Dermis blood vessel endothelial cell (primary cell): ENCODE measurements at regions not wholly inside any gene's neighbourhood (a gene's known extent, or its start where the extent isn't known, plus 50 kb on each side); places are given as distances from the start of the nearest gene placed in this dataset.

Experiments used
- DNase-seq: peaks from one replicate; pipeline ENCODE4 v3.0.0; 2010

DNA sequence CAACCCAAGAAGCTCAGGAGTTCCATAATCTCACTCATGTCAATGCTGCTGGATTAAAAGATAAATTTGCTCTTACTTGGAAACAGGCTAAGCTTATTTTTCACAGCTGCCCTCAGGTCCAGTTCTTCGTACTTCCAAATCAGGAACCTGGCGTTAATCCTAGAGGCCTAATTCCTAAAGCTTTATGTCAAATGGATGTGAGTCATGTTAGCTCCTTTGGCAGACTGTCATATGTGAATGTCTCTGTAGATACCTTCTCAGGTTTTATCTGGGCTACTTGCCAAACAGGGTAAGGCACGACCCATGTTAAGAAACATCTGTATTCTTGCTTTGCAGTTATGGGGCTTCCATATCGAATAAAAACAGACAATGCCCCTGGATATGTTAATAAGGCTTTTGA lies 504.6 kb downstream of the ALG10 start:
- DNase-seq = no peak

DNA sequence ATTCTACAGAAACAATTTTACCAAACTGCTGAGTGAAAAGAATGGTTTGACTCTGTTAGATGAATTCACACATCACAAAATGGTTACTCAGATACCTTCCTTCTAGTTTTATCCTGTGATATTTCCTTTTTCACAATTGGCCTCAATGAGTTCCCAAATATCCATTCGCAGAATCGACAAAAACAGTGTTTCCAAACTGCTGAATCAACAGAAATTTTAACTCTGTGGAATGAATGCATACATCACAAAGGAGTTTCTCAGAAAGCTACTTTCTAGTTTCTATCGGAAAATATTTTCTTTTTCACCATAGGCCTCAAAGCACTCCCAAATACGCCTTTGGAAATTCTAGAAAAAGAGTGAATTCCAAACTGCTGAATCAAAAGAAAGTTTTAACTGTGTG lies 525.0 kb downstream of the ALG10 start:
- no peak for DNase-seq

DNA sequence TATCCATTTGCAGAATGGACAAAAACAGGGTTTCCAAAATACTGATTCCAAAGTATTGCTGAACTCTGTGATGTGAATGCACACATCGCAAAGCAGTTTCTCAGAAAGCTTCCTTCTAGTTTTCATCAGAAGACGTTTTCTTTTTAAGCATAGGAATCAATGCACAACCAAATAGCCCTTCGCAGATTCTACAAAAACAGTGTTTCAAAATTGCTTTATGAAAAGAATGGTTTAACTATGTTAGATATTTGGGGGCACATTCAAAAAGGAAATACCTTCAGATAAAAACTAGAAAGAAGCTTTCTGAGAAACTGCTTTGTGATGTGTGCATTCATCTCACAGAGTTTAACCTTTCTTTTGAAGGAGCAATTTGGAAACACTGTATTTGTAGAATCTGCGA lies 569.7 kb downstream of the ALG10 start:
- DNase-seq = no peak

DNA sequence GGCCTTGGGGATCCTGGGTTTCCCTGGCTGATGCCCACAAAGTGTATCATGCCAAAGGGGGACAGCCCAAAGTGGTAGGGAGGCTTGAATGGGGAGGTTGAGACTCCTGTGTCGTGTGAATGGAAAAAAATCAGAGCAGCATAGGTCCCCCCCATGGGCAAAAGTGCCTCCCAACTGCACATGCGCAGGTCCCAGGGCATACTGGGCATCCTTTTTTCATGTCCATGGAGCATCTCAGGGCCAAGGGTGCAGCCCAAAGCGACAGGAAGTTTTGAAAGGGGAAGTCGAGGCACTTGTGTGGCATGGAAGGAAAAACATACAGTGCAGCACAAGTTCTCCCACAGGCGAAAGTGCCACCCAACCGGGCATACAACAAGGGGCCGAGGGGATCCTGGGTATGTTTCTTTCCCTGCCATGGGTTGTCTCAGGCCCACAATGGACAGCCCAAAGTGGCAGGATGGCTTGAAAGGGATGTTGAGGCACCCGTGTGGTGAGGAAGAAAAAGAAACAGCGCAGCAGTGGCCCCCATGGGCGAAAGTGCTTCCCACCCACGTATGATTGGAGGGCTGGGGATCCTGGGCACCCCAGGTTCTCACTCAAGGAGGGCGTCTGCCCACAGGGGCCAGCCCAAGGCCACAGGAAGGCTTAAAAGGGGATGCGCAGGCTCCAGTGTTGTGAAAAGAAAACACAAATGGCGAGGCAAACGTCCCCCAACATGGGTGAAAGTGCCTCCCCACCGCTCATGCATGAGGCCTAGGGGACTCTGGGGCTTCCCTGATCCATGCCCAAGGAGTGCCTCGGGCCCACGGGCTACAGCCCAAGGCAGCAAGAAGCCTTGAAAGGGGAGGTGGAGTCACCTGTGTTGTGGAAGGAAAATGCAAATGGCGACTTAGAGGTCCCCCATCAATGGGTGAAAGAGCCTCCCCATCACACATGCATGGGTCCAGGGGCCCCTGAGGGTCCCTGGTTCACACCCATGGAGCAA lies 573.7 kb downstream of the ALG10 start:
- DNase-seq = no peak

DNA sequence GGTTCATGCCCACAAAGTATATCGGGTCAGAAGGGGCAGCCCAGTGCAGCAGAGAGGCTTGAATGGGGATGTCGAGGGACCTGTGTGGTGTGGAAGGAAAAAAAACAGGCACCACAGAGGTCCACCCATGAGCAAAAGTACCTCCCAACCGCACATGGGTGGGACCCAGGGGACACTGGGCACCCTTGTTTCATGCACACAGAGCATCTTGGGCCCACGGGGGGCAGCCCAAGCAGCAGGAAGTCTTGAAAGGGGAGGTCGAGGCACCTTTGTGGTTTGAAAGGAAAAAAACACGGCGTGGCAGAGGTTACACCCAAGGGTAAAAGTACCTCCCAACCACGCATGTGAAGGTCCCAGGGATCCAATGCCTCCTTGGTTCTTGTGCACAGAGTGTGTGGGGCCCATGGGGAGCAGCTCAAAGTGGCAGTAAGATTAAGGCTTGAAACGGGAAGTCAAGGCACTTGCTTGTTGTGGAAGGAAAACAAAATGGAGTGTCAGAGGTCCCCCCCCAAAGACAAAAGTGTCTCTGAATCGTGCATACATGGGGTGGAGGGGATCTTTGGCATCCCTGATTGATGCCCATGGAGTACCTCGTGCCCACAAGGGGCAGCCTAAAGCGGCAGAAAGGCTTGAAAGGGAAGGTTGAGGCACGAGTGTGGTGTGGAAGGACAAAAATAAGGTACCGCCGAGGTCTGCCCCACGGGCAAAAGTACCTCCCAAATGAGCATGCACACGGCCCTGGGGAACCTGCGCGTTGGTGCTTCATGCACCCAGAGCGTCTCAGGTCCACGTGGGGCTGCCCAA lies 575.5 kb downstream of the ALG10 start:
- DNase-seq = no peak

DNA sequence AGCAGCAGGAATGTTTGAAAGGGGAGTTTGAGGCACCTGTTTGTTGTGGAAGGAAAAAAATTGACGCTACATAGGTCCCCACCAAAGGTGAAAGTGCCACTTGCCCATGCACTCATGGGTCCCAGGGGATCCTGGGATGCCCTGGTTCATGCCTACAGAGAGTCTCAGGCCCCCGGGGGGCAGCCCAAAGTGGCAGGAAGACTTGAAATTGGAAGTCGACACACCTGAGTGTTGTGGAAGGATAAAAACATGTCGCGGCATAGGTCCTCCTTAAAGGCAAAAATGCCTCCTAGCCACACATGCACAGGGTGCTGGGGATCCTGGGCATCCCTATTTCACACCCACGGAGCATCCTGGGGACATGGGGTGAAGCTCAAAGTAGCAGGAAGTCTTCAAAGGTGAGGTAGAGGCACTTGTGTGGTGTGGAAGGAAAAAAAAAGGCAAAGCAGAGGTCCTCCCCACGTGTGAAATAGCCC lies 576.1 kb downstream of the ALG10 start:
- DNase-seq = no peak

DNA sequence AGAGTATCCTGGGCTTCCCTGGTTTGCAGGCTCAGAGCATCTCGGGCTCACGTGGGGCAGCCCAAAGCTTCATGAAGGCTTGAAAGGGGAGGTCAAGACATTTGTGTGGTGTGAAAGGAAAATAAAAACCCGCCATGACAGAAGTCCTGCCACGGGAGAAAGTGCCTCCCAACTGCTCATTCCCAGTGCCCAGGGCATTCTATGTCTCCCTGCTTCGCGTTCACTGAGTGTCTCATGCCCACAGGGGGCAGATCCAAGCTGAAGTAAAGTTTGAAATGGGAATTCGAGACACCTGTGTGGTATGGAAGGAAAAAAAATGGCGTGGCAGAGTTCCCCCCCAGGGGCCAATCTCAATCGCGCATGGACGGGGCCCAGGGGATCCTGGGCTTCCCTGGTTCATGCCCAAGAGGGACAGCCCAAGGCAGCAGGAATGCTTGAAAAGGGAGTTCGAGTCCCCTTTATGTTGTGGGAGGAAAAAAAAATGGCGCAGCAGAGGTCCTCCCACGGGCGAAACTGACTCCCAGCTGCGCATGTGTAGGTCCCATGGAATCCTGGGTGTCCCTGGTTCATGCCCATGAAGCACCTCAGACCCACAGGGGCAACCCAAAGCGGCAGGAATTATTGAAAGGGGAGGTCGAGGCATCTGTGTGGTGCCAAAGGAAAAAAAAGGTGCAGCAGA lies 576.7 kb downstream of the ALG10 start:
- no peak for DNase-seq

DNA sequence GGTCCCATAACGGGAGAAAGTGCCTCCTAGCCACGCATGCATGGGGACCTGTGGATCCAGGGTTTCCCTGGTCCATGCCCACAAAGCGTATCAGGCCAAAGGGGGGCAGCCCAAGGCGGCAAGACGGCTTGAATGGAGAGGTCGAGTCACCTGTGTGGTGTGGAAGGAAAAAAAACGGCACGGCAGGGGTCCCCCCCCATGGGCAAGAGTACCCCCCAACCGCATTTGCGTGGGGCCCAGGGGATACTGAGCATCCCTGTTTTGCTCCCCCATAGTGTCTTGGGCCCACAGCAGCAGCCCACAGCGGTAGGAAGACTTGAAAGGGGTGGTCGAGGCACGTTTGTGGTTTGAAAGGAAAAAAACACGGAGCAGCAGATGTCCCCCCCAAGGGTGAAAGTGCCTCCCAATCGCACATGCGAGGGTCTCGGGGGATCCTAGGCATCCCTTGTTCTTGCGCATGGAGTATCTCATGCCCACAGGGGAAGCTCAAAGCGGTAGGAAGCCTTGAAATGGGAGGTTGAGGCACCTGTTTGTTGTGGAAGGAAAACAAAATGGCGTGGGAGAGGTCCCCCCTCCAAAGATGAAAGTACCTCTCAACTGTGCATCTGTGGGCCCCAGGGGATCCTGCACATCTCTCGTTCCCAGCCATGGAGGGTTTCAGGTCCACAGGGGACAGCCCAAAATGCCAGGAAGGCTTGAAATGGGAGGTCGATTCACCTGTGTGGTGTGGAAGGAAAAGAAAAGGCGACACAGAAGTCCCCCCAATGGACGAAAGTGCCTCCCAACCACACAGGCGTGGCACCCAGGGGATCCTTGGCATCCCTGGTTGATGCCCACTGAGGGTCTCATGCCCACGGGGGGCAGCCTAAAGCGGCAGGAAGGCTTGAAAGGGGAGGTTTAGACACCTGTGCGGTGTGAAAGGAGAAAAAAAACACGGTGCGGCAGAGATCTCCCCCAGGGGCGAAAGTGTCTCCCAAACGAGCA lies 577.5 kb downstream of the ALG10 start:
- no peak for DNase-seq

DNA sequence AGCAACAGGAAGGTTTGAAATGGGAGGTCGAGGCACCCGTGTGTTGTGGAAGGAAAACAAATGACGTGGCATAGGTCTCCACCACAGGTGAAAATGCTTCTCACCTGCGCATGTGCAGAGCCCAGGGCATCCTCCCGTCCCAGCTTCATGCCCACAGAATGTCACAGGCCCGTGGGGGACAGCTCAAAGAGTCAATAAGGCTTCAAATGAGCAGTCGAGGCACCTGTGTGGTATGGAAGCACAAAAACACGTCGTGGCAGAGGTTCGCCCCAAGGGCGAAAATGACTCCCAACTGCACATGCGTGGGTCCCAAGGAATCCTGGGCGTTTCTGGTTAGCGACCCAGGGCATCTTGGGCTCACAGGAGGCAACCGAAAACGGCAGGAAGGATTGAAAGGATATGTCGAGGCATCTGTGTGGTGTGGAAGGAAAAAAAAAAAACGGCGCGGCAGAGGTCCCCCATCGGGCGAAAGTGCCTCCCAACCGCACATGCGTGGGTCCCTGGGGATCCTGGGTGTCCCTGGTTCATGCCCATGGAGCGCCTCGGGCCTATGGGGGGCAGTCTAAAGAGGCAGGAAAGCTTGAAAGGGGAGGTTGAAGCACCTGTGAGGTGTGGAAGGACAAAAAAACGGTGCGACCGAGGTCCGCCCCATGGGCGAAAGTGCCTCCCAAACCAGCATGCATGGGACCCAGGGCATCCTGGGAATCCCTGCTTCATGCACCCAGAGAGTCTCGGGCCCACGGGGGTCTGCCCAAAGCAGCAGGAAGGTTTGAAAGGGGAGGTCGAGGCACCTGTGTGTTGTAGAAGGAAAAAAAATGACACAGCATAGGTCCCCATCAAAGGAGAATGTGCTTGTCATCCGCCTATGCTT lies 578.5 kb downstream of the ALG10 start:
- DNase-seq = no peak

DNA sequence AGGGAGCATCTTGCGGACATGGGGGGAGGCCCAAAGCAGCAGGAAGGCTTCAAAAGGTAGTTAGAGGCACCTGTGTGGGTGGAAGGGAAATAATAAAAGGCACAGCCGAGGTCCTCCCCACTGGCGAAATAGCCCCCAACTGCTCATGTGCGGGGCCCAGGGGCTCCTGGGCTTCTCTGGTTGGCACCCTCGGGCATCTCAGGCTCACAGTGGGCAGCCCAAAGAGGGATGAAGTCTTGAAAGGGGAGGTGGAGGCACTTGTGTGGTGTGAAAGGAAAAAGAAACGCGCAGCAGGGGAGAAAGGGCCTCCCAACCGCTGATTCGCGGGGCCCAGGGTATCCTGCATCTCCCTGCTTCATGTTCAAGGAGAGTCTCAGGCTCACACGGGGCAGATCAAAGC lies 579.4 kb downstream of the ALG10 start:
- no peak for DNase-seq

DNA sequence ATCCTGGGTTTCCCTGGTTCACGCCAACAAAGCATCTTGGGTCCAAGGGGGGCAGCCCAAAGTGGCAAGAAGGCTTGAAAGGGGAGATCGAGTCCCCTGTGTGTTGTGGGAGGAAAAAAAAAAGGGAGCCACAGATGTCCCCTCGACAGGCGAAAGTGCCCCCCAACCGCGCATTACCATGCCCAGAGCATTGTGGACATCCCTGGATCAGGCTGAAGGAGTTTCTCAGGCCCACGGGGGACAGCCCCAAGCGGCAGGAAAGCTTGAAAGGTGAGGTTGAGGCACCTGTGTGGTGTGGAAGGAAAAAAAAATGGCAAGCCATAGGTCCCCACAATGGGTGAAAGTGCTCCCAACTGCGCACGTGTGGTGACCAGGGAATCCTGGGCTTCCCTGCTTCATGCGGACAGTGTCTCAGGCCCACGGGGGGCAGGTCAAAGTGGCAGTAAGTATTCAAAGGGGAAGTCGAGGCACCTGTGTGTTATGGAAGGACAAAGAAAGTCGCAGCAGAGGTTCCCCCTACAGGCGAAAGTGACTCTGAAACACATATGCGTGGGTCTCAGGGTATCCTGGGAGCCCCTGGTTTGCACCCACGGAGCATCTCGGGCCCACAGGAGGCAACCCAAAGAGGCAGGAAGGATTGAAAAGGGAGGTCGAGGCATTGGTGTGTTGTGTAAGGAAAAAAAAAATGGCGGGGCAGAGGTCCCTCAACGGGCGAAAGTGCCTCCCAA lies 580.1 kb downstream of the ALG10 start:
- DNase-seq = no peak

DNA sequence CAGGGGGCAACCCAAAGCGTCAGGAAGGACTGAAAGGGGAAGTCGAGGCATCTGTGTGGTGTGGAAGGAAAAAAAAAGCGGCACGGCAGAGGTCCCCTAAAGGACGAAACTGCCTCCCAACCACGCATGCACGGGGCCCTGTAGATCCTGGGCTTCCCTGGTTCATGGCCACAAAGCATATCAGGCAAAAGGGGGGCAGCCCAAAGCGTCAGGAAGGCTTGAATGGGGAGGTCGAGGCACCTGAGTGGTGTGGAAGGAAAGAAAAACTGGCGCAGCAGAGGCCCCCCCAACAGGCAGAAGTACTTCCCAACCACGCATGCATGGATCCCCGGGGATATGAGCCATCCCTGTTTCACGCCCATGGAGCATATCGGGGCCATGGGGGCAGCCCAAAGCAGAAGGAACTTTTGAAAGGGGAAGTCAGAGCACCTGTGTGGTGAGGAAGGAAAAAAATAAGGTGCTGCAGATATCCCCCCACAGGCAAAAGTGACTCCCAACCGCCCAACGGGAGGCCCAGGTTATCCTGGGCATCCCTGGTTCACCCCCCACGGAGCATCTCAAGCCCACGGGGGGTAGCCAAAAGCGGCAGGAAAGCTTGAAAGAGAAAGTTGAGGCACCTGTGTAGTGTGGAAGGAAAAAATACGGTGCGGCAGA lies 581.2 kb downstream of the ALG10 start:
- DNase-seq = no peak

DNA sequence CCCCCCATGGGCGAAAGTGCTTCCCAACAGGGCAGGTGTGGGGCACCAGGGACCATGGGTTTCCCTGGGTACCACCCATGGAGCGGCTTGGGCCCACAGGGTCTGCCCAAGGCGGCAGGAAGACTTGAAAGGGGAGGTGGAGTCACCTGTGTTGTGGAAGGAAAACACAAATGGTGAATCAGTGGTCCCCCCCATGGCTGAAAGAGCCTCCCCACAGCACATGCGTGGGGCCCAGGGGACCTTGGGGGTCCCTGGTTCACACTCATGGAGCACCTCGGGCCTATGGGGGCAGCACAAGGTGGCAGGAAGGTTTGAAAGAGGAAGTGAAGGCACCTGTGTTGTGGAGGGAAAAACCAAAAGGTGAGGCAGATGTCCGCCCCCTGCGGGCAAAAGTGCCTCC lies 581.9 kb downstream of the ALG10 start:
- DNase-seq = no peak

DNA sequence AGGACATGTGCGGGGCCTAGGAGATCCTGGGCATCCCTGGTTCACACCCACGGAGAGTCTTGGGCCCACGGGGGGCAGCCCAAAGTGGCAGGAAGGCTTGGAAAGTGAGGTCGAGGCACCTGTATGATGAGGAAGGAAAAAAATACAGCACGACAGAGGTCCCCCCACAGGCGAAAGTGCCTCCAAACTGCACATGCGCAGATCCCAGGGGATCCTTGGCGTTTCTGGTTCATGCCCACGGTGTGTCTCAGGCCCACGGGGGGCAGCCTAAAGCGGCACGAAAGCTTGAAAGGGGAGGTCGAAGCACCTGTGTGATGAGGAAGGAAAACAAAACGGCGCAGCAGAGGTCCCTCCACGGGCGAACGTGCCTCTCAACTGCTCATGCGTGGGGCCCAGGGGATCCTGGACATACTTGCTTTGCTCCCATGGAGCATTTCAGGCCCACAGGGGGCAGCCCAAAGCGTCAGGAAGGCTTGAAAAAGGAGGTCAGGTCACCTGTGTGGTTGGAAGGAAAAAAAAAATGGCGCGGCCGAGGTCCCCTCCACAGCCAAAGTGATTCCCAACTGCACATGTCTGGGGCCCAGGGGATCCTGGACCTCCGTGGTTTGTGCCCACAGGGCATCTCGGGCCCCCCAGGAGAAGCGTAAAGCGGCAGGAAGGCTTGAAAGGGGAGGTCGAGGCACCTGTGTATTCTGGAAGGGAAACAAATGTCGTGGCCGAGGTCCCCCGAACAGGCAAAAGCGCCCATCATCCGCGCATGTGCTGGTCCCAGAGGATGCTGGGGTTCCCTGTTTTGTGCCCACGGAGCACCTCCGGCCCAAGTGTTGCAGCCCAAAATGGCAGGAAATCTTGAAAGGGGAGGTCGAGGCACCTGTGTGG lies 582.6 kb downstream of the ALG10 start:
- DNase-seq = no peak

DNA sequence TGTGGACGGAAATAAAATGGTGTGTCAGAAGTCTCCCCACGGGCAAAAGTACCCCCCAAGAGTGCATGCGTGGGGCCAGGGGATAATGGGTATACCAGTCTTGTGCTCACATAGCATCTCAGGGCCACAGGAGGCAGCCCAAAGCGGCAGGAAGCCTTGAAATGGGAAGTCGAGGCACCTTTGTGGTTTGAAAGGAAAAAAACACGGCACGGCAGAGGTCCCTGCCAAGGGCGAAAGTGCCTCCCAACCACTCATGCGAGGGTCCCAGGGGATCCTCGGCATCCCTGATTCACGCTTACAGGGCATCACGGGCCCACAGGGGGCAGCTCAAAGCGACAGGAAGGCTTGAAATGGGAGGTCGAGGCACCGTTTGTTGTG lies 583.2 kb downstream of the ALG10 start:
- no peak for DNase-seq

DNA sequence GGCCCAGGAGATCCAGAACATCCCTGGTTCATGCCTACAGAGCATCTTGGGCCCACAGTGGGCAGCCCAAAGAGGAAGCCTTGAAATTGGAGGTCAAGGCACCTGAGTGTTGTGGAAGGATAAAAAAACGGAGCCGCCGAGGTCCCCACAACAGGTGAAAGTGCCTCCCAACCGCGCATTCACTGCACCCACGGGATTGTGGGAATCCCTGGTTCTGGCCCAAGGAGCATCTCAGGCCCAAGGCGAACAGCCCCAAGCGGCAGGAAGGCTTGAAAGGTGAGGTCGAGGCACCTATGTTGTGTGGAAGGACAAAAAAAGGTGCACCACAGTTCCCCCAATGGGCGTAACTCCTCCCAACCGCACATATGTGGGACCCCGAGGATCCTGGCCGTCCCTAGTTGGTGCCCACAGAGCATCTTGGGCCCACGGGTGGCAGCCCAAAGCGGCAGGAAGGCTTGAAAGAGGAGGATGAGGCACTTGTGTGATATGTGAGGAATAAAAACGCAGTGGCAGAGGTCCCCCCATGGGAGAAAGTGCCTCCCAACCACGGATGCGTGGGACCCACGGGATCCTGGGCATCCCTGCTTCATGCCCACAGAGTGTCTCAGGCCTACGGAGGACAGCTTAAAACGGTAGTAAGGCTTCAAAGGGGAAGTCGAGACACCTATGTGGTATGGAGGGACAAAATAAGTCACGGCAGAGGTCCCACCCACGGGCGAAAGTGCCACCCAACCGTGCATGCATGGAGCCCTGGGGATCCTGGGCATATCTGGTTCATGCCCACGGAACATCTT lies 583.9 kb downstream of the ALG10 start:
- DNase-seq = no peak

DNA sequence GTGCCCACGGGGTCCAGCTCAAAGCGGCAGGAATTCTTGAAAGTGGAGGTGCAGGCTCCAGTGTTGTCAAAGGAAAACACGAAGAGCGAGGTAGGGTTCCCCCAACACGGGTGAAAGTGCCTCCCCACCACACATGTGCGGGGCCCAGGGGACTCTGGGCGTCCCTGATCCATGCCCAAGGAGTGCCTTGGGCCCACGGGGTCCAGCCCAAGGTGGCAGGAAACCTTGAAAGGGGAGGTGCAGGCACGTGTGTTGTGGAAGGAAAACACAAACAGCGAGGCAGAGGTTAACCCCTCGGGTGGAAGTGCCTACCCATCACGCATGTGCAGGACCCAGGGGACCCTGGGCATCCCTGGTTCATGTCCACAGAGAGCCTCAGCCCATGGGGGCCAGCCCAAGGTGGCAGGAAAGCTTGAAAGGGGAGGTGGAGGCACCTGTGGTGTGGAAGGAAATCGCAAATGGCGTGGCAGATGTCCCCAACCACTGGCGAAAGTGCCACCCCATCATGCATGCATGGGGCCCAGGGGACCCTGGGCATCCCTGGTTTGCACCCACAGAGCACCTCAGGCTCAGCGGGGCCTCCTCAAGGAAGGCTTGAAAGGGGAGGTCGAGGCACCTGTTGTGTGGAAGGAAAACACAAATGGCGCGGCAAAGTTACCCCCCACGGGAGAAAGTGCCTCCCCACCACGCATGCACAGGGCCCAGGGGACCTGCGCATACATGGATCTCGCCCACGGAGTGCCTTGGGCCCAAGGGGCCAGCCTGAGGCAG lies 584.6 kb downstream of the ALG10 start:
- no peak for DNase-seq
